A549 (cell line): ENCODE measurements at regions not wholly inside any gene's neighbourhood (a gene's known extent, or its start where the extent isn't known, plus 50 kb on each side); places are given as distances from the start of the nearest gene placed in this dataset.

ENCODE experiments used
- BCL3 ChIP-seq: fragments of >200 bp; sonication (Bioruptor Twin); formaldehyde crosslinking; IDR thresholded peaks from 3 replicates; pipeline ENCODE4 v1.6.1; 2016
- BHLHE40 ChIP-seq: IDR thresholded peaks from 2 replicates; pipeline ENCODE4 v1.6.1; 2012; ENCODE audit warnings: low read depth, low read length, inconsistent platforms
- CBX8 ChIP-seq: fragments of 200-600 bp; sonication (generic); IDR thresholded peaks from 2 replicates; pipeline ENCODE4 v1.6.1; 2016
- CEBPB ChIP-seq, 2 experiments: fragments of >200 bp in 1 of 2; sonication (Bioruptor Twin) in 1 of 2; formaldehyde crosslinking in 1 of 2; IDR thresholded peaks; 2 replicates each; pipeline ENCODE4 v1.6.1; 2012 to 2016
- CTCF ChIP-seq: fragments of >200 bp; sonication (Bioruptor Twin); formaldehyde crosslinking; IDR thresholded peaks from 3 replicates; pipeline ENCODE4 v1.5.1; 2016
- MAFK ChIP-seq: fragments of 450-650 bp; IDR thresholded peaks from 2 replicates; pipeline ENCODE4 v1.6.1; 2014; ENCODE audit not compliant: partially characterized antibody
- NFE2L2 ChIP-seq: fragments of 150-350 bp; conservative IDR thresholded peaks from 2 replicates; pipeline ENCODE4 v1.6.1; 2014; ENCODE audit warnings: low read length
- POLR2A ChIP-seq: IDR thresholded peaks from 2 replicates; pipeline ENCODE4 v1.6.1; 2012; ENCODE audit warnings: mild to moderate bottlenecking, low read length
- REST ChIP-seq: fragments of 200-600 bp; sonication (generic); IDR thresholded peaks from 2 replicates; pipeline ENCODE4 v1.6.1; 2016; ENCODE audit warnings: antibody characterized with exemption, mild to moderate bottlenecking, moderate library complexity
- USF2 ChIP-seq: fragments of 450-650 bp; IDR thresholded peaks from 2 replicates; pipeline ENCODE4 v1.6.1; 2014; ENCODE audit warnings: antibody characterized with exemption

- TF ChIP-seq POLR2A (no peak), MAFK (no peak), CEBPB (IDR thresholded peaks at IDR 0.05) (no peak), BCL3 (no peak), BHLHE40 (no peak), CTCF (no peak), CBX8 (no peak), REST (no peak), NFE2L2 (no peak), USF2 (no peak)
Observed at GRCh38 chr12:58349161-58349560, 407.8 kb downstream of the ATP23 start.
